HCEC 1CT (cell line): ENCODE measurements at regions not wholly inside any gene's neighbourhood (a gene's known extent, or its start where the extent isn't known, plus 50 kb on each side); places are given as distances from the start of the nearest gene placed in this dataset.
"Not testable (repeated sequence)": the region's sequence is repeated elsewhere in the genome, so short reads cannot be mapped to it uniquely, and the experiment has no call there.

ENCODE experiments used
- DNase-seq: peaks from one replicate; pipeline ENCODE4 v3.0.0-alpha.2; 2017

DNA sequence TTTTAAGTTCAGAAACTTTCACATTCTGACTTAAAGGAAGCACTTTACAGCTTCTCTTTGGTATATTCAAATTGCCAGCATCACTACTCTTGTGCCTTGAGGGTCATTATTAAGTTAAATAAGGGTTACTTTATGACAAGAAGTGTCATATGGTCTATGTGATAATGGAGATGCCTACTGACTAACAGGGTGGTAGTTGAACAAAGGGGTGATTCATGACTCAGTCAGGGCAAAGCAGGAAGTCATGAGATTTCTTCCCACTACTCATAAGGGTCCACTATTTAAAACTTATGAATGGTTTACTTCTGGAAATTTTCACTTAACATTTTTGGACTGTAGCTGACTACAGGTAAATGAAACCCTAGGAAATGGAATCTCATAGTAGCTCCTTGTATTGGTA is 938.3 kb upstream of the PTPRD start:
- no peak for DNase-seq

DNA sequence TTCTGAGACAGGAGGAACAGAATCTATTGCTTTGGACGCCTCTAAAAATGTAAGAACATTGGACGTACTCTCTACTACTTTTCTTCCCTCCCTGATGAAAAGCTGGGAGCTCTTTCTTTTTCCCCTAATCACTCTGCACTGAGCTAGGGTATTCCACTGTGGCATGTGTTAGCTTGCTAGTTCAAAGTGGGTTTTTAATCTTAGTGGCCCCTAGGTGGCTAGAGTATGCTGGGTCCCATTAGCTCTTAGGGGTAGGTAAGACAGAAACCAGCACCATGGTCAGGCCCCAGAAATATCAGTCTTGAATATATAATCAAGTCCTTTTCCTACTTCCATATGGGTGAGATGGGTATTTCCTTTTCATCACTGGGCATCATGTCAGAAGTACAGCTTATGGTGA is 945.2 kb upstream of the PTPRD start:
- DNase-seq: no peak

DNA sequence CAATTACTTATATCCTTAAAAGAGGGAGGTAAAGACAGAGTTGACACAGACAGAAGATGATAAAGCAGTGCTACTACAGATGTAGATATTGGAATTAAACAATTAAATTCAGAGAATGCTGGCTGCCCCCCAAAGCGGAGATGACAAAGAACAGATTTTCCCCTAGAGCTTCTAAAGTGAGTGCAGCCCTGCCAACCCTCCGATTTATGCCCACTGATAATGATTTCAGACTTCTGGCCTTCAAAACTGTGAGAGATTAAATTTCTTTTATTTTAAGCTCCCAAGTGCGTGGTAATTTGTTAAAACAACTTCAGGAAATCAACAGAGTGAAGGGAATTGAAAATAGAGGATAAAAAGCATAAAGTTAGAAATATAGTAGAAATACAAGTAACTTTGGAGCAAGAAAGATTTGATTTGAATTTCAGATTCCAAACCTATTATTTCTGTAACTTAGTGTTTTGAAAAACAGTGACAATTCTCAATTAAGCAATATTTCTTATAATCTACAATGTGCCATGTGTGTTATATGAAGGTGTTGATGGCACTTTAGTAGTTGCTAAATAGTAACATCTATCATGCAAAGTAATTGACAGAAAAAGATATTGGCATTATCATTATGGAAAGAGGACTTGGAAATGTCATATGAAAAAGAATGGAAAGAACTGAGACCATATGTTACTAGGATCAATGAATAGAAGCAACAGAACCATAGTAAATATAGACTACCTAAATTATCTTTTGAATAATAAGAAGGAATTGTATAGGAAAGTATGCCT is 946.4 kb upstream of the PTPRD start:
- no peak for DNase-seq

DNA sequence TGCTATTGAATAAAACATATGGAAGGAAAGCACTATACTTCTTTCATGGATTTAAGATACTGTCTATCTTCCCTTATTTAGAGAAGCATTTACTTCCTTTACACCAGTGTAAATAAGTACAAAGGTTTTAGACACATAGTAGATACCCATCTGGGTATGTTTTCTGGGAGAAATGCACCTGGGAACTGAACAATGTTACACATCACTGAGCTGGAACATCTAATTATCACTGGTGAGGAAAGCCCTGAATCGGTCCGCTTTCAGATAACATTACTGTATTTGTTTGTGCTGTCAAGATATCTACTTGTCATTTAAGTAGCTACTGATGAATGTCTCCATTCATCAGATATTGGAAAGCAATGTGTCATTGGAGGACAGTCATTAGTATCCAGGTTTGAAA is 964.7 kb upstream of the PTPRD start:
- DNase-seq: no peak

DNA sequence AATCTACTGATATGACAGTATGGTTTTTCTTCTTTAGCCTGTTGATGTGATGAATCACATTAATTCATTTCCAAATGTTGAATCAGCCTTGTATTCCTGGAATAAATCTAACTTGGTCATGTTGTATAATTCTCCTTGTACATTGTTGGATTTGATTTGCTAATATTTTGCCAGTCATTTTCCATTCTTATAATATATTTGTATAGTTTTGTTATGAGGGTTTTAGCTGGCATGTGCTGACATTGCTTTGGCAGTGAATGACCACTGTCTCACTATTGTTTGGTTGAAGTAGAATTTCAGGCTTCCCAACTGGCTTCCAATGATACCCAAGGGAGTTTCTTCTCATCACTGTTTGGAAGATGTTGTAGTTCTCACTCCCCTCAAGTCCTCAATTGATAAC is 983.0 kb upstream of the PTPRD start:
- no peak for DNase-seq

DNA sequence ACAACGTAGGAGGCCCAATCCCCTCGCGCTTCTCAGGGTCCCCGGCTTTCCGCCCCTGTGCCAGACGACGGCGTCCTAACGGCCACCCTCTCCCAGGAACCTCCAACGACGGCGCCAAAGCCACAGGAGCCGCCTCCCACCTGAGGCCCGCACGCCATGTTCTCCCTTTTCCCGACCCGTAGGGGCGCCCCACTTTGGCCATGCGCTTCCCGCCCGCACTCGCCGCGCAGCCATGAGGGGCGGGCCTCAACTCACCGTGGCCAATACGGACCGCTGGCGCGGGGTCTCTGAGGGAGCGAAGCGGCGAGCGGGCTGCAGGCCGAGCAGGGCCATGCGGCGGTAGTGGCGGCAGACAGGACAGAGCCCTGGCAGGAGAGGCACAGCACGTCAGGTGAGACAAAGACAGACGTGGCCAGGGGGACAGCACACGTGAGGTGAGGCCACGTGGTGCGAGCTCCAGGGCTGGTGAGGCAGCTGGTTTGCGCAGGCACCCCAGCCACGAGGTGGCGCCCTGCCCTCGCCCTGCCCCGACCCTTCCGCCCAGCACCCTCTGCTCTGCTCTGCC is 1005.5 kb upstream of the PTPRD start:
- no peak for DNase-seq

DNA sequence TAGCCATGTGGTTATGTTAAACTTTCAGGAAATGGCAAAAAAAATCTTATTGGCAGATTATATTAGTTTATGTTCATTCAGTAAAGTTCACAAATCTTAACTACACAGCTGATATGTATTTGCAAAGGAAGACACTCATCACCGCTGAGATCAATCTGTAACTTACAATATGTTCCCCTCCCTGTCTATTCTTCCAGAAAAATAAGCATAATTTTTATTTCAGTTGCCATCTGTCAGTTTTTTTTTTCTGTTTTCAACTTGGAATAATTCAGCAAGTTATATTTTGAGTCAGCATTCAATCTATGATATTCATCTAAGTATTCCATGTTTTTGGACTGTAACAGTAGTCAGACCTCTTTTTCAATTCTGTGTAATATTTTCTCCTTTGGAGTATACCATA is 1019.9 kb upstream of the PTPRD start:
- no peak for DNase-seq

DNA sequence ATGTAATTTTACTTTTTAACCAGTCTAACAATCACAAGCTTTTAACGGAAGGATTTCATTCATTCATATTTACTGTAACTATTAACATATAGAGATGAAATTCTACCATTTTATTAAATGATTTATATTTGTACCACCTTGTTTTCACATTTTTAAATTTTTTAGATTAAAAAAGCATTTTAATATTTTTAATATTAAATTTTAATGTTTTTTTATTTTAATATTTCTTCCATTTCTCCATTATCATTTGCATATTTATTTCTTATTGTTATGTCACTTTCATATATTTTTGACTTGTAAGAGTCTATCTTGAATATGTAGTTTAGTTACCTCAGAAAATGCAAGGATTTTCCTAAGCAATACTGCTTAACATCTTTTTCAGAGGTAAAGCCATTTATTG is 1034.0 kb upstream of the PTPRD start:
- DNase-seq: no peak

DNA sequence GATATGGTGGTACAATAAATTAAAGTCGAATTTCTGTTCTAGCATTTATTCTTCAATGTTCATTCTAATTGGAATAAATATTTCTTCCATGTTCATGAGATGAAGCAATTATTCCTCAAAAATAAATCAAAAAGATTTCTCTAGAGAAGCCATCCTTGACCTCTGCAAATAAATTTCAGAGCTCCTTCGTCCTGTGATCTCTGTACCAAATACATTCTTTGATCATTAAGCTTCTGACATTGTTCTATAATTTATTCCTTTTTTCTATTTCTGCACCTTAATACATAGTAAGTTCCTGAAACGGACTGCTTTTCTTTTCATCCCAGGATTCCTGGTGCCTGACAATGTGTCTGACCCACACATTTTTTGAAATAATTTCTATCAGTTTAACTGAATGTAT is 1039.3 kb upstream of the TYRP1 start:
- DNase-seq: no peak

DNA sequence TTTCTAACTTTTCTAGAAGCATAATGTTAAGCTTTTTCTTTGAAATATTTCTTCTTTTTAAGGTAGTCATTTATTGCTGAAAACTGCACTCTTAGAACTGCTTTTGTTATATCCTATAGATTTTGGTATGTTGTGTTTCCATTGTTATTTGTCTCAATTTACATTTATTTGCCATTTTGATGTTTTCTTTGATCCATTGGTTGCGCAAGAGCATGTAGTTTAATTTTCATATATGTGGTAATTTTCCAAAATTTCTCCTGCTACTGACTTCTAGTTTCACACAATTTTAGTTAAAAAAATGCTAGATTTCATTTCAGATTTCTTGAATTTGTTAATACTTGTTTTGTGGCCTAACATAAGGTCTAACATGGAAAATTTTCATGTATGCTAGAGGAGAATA is 1029.3 kb upstream of the TYRP1 start:
- DNase-seq: no peak

DNA sequence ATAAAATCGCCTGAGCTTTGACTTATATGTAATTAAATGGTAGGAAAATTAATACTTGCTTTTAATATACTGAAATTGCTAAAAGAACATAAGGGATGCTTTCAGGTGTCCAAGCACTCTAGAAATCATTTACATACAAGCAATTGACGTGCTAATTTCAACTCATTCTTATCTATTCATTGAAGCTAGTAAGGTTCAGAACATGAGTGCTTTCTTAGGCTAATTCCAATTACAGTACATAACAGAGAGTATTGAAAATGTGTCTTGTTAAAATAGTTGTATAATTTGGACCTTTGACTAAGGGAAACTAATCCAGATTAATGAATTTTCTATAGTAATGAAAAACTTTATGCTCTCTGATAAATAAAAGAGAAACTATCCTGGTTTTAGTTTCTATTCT is 1016.4 kb upstream of the TYRP1 start:
- no peak for DNase-seq

DNA sequence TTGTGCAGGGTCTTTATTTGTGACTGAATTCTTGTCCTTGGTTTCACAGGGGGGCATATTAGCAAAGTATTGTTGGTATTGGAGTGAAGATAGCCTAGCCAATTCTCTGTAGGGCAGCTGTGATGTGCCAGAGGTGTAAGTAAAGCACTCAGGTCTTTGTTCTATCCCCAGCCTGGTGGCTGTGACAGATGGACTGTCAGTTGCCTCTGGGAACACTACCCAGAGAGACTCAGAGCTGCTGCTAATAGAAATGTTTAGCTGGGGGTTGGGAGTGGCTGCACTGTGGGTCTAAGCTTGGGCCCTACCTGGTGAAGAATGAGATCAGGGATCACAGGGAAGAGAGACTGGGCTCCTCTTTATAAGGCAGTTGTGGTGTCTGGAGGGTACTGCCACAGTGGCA is 1006.5 kb upstream of the TYRP1 start:
- no peak for DNase-seq

DNA sequence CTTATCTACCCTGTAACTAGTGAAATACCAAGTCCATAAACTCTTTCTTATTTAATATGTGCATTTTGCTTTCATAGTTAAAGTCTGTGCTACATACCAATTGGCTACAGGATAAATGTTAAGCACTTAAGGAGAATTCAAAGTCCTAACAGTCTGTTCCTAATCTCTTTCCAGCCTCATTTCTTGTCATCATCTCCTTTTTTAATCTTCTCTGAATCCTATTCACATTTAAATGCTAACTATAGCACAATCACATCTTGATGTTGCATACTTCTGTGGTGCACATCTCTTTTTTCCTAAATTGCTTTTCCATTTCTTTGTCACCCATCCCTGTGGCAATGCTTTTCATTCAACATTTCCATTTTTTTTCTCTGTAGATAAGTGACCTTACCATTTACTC is 996.1 kb upstream of the TYRP1 start:
- DNase-seq: no peak

DNA sequence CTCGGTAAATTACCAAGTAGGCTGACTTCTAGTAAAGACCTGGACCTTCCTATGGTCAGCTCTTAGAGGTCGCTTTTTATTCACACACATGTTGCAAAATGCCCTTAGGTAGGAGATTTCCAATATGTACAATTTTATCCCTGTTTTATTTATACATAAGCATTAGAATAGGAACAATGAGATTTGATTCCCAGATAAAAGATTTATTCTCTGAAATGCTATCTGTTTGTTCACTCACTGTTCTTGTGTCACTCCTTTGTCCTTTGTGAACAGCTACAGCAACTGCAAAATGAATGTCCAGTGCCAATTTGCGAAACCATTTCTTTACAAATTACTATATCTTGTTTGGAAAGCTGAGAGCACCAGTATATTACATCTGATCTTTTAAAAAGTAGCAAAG is 991.5 kb upstream of the TYRP1 start:
- DNase-seq: no peak

DNA sequence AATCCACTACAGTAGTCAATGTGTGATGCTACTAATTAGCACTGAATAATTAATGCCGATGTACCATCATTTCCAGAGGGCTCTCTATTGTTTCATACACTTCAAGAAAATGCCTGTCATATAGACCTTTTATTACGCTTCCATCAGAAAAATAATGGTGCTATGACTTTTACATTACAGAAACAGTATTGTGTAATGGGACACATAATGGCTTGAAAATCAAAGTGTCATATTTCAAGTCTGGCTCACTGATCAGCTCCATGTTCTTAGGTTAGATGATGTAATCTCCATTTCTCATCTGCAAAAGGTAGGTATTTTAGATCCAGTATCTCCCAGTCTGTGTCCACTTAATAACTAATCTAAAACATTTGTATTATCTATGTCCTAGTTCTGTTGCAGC is 990.6 kb upstream of the TYRP1 start:
- no peak for DNase-seq

DNA sequence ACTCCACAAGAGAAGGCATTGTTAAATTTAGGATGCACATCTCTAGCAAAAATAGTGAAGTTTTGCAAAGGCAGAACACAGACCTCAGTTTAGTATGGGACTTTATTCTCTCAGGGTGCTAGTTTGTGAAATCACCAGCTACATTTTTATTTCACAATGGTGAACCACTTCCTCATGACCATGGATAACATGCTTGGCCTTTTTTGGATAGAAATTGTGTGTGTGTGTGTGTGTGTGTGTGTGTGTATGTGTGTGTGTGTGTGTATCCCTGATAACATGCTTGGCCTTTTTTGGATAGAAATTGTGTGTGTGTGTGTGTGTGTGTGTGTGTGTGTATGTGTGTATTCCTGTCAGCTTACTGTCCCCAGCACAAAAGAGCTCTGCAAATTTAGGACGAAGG is 989.0 kb upstream of the TYRP1 start:
- DNase-seq: not testable (repeated sequence)

DNA sequence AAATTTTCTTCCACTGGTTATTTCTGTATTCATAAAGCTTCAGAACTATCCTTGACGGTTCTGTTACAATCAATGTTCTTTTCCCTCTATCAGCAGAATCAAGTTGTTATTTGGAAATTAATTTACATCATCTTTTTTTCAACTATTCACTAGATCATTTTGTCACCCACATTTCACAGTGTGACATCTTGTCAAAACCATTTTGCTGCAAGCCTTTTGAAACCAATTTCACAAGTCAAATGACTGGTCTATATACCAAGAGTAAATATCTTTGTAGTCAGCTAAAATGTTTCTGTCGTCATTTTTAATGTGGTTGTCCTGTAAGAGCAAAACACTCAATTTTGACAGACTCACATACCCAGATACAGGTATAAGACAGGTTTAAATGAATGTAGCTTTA is 984.3 kb upstream of the TYRP1 start:
- no peak for DNase-seq

DNA sequence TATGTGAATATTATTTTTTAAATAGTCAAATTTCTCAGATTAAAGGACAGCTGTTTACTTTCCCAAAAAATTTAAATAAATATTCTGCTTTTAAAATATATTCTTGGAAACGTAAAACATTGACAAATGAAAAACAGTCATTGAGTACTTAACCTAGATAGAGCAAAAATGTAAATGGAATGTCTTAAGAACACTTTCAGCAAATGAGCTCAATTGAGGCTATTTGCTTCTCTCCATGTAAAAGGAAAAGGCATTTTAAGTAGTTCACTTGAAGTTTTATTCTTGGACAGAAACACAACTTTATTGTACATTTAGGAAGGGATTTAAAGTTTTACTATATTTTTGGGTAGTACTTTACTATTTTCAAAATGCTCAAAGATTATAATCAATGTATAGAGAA is 983.6 kb upstream of the TYRP1 start:
- no peak for DNase-seq

DNA sequence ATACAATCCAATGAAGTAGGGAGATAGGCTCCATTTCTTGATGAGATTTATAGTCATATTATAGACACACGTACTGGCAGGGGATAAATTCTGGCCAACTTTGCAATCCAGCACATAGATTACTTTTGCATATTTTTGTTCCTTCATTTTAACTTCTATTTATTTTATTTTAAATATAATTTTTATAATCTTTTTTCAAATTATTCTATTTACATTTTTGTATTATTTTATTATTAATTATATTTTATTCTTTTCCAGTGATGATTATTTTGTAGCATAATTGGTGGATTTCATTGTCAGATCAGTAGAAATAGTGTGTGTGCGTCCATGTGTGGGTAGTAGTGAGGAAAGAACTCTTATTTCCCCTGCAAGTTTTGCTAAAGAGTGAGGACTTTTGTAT is 980.1 kb upstream of the TYRP1 start:
- DNase-seq: no peak

DNA sequence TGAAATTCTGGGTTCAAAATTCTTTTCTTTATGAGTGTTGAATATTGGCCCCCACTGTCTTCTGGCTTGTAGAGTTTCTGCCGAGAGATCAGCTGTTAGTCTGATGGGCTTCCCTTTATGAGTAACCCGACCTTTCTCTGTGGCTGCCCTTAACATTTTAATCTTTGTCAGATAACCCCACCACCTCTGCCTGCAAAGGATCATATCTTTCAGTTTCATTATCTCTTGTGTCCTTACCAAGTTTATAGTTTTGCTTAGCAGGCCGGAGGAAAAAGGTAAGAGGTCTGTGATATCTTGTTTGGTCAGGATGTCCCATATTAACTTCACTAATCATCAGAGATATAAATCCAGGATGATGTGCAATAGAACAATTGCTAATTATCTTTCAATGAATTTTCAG is 970.2 kb upstream of the TYRP1 start:
- no peak for DNase-seq

DNA sequence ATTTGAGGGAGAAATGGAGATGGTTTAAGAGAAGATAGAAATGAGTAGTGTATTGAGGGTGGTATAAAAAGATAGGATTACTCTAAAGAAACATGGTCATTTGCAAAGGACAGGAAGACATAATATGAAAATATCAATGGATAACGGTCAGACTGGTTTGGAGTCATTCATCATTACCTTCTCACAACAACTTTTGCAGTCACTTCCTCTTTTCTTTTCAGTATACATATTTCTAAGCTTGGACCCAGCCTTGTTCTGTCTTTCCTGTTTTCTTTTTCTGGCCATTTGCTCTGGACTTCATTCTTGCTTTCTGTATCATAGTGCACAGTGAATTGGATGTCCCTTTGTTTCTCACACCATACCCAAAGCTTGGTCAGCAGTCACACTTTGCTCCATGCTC is 966.5 kb upstream of the TYRP1 start:
- DNase-seq: no peak

DNA sequence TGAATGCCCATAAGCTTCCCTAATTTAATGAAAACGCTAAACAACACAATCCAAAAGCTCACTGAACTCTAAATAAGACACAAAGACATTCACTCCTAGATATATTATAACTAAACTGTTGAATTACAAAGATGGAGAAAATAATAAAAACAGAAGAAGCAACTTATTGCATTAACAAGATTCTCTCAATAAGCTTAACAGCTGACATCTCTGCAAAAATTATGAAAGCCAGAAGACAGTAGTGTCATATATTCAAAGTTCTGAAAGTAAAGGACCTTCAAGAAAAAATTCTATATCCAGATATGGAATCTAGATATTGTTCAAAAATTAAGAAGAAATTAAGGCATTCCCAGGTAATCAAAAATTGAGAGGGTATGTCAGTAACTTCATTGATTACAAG is 957.8 kb upstream of the TYRP1 start:
- DNase-seq: no peak

DNA sequence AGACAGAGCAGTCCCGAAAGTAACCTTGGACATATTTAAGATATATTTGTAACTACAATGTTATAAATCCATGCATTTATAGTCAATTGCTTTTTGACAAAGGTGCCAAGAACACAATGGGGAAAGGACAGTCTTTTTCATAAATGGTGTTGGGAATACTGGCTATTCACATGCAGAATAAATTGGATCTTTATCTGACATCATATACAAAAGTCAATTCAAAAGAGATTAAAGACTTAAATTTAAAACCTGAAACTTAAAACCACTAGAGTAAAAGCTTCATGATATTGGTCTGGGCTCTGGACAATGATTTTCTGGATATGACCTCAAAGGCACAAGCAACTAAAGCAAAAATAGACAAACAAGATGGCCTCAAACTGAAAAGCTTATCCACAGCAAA is 950.7 kb upstream of the TYRP1 start:
- no peak for DNase-seq

DNA sequence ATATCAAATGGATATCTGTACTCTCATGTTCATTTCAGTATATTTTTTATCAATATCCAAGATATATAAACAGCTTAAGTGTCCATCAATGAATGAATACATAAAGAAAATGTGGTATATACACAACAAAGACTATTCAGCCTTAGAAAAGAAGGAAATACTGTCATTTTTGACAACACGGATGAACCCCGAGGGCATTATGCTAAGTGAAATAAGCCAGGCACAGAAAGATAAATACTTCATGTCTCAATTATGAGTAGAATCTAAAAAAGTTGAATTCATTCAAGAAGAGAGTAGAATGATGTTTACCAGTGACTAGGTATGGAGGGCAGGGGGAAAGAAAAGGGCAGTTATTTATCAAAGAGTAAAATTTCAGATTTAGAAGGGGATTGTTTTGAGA is 949.8 kb upstream of the TYRP1 start:
- DNase-seq: no peak

DNA sequence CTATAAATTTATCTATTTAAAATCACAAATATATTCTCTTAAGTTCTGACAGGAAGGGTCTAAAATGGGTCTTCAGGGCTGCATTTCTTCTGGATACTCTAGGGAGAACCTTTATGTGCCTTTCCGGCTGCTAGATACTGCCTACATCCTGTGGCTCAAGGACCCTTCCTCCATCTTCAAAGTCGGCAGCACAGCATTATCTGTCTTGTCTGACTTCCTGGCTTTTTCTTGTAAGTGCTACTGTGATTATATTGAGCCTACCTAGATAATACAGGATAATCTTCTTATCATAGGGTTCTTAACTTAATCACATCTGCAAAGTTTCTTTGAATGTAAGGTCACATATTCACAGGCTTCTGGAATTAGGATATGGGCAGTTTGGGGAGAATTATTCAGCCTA is 943.8 kb upstream of the TYRP1 start:
- no peak for DNase-seq
